ENCODE measurements at regions not wholly inside any gene's neighbourhood (a gene's known extent, or its start where the extent isn't known, plus 50 kb on each side); places are given as distances from the start of the nearest gene placed in this dataset.

- no peak for TF ChIP-seq CTCF (IDR thresholded peaks at IDR 0.05; ENCODE audit: low read depth, low read length)
- TF ChIP-seq, protein P1, sequence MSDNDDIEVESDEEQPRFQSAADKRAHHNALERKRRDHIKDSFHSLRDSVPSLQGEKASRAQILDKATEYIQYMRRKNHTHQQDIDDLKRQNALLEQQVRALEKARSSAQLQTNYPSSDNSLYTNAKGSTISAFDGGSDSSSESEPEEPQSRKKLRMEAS (IDR thresholded peaks at IDR 0.05; ENCODE audit: low read depth, low read length), result no peak
Measured at GRCh38 chr1:10951961-10952360, 60.5 kb upstream of the TARDBP start.

Data from NB4 (cell line).